ENCODE measurements at regions not wholly inside any gene's neighbourhood (a gene's known extent, or its start where the extent isn't known, plus 50 kb on each side); places are given as distances from the start of the nearest gene placed in this dataset.
"Not testable (repeated sequence)": the region's sequence is repeated elsewhere in the genome, so short reads cannot be mapped to it uniquely, and the experiment has no call there.

GRCh38 chr17:30602396-30602795, 125.2 kb downstream of the GOSR1 start:
- in situ Hi-C loops (cut with HindIII; ENCODE audit: low pct_unique_long_range_greater_than_20kb, low sequenced_read_pairs); DNase-seq (ENCODE audit: low read depth, low spot score): not testable (repeated sequence)

- in situ Hi-C loops (cut with HindIII; ENCODE audit: low pct_unique_long_range_greater_than_20kb, low sequenced_read_pairs) = not testable (repeated sequence)
These were observed 124.8 kb downstream of the GOSR1 start for GRCh38 chr17:30601984-30602383.

GRCh38 chr17:30600830-30601494, 123.8 kb downstream of the GOSR1 start:
- no peak for DNase-seq (ENCODE audit: low read depth, low spot score)
- in situ Hi-C loops (cut with HindIII; ENCODE audit: low pct_unique_long_range_greater_than_20kb, low sequenced_read_pairs) = no loop called here

More at GRCh38 chr17:30601984-30602383, 124.8 kb downstream of the GOSR1 start:
- DNase-seq (ENCODE audit: low read depth, low spot score) = not testable (repeated sequence)

GRCh38 chr17:30600060-30600829, 123.0 kb downstream of the GOSR1 start:
- in situ Hi-C loops (cut with HindIII; ENCODE audit: low pct_unique_long_range_greater_than_20kb, low sequenced_read_pairs) = no loop called here
- peak; percentile 84 for DNase-seq (ENCODE audit: low read depth, low spot score)

- DNase-seq (ENCODE audit: low read depth, low spot score) = no peak
- in situ Hi-C loops (cut with HindIII; ENCODE audit: low pct_unique_long_range_greater_than_20kb, low sequenced_read_pairs) = no loop called here
These were observed 122.3 kb downstream of the GOSR1 start for GRCh38 chr17:30599428-30600059.

GRCh38 chr17:30597776-30598288, 120.6 kb downstream of the GOSR1 start:
- no peak for DNase-seq (ENCODE audit: low read depth, low spot score)
- in situ Hi-C loops (cut with HindIII; ENCODE audit: low pct_unique_long_range_greater_than_20kb, low sequenced_read_pairs) = no loop called here

- in situ Hi-C loops (cut with HindIII; ENCODE audit: low pct_unique_long_range_greater_than_20kb, low sequenced_read_pairs); DNase-seq (ENCODE audit: low read depth, low spot score): not testable (repeated sequence)
These were observed 120.0 kb downstream of the GOSR1 start for GRCh38 chr17:30596948-30597775.

GRCh38 chr17:30594953-30595371, 117.8 kb downstream of the GOSR1 start:
- DNase-seq (ENCODE audit: low read depth, low spot score); in situ Hi-C loops (cut with HindIII; ENCODE audit: low pct_unique_long_range_greater_than_20kb, low sequenced_read_pairs): not testable (repeated sequence)

GRCh38 chr17:30594223-30594952, 117.2 kb downstream of the GOSR1 start:
- in situ Hi-C loops (cut with HindIII; ENCODE audit: low pct_unique_long_range_greater_than_20kb, low sequenced_read_pairs) = no loop called here
- no peak for DNase-seq (ENCODE audit: low read depth, low spot score)

GRCh38 chr17:30590081-30590733, 113.0 kb downstream of the GOSR1 start:
- in situ Hi-C loops (cut with HindIII; ENCODE audit: low pct_unique_long_range_greater_than_20kb, low sequenced_read_pairs) = no loop called here
- DNase-seq (ENCODE audit: low read depth, low spot score) = no peak

- in situ Hi-C loops (cut with HindIII; ENCODE audit: low pct_unique_long_range_greater_than_20kb, low sequenced_read_pairs) = no loop called here
These were observed 112.2 kb downstream of the GOSR1 start for GRCh38 chr17:30589431-30589830.

GRCh38 chr17:30588798-30589247, 111.6 kb downstream of the GOSR1 start:
- in situ Hi-C loops (cut with HindIII; ENCODE audit: low pct_unique_long_range_greater_than_20kb, low sequenced_read_pairs) = no loop called here

More at GRCh38 chr17:30589431-30589830, 112.2 kb downstream of the GOSR1 start:
- DNase-seq (ENCODE audit: low read depth, low spot score) = no peak

GRCh38 chr17:30586818-30587595, 109.8 kb downstream of the GOSR1 start:
- peak; percentile 14 for DNase-seq (ENCODE audit: low read depth, low spot score)
- in situ Hi-C loops (cut with HindIII; ENCODE audit: low pct_unique_long_range_greater_than_20kb, low sequenced_read_pairs) = no loop called here

More at GRCh38 chr17:30588798-30589247, 111.6 kb downstream of the GOSR1 start:
- DNase-seq (ENCODE audit: low read depth, low spot score) = no peak

- in situ Hi-C loops (cut with HindIII; ENCODE audit: low pct_unique_long_range_greater_than_20kb, low sequenced_read_pairs) = no loop called here
- no peak for DNase-seq (ENCODE audit: low read depth, low spot score)
These were observed 107.6 kb downstream of the GOSR1 start for GRCh38 chr17:30584810-30585209.

GRCh38 chr17:30580916-30581315, 103.7 kb downstream of the GOSR1 start:
- in situ Hi-C loops (cut with HindIII; ENCODE audit: low pct_unique_long_range_greater_than_20kb, low sequenced_read_pairs) = no loop called here
- no peak for DNase-seq (ENCODE audit: low read depth, low spot score)
